K562 (cell line): ENCODE measurements at regions not wholly inside any gene's neighbourhood (a gene's known extent, or its start where the extent isn't known, plus 50 kb on each side); places are given as distances from the start of the nearest gene placed in this dataset.

Experiments
- ATAC-seq: fragments of 200-7000 bp; cut with Tn5 transposase; 3 replicates; pipeline ENCODE4 v1.9.1; 2020; ENCODE audit warnings: moderate library complexity
- BruUV-seq: library from RNA; stranded (reverse); fragments of 400-500 nt; replicated peaks from 2 replicates; lab custom pipeline; 2021; lab: Mats Ljungman, UMichigan
- CTCF ChIA-PET: fragments of 300-600 bp; formaldehyde crosslinking; extraction: SDS; loops from one replicate; lab custom pipeline; 2021; ENCODE audit warnings: low intra/inter-chr PET ratio; lab: Yijun Ruan, JAX
- POLR2A ChIA-PET: fragments of 300-600, 350-650 bp; sonication (Branson Sonifier 250); formaldehyde crosslinking; extraction: SDS; loops from one replicate; lab custom pipeline; 2021; ENCODE audit warnings: antibody characterized with exemption, inconsistent platforms; lab: Yijun Ruan, JAX
- DNase-seq, 4 experiments: peaks; one replicate each; pipeline versions ENCODE4 v3.0.0 to v3.0.0-alpha.2; 2011 to 2018; ENCODE audit warnings: low spot score in 3 of 4, mixed read lengths in 3 of 4; ENCODE audit errors: extremely low read depth in 1 of 4
- FAIRE-seq: peaks from 2 replicates; lab custom pipeline; 2011; peaks lifted over from hg19 to GRCh38; lab: Jason Lieb, UNC
- H2AFZ ChIP-seq: 2 replicates; pipeline ENCODE4 v1.6.0; 2011; ENCODE audit warnings: low read depth, low read length, control low read depth, inconsistent platforms
- H3K27ac ChIP-seq: fragments of 200-600 bp; 3 replicates; pipeline ENCODE4 v1.8.0; 2011; ENCODE audit warnings: low read depth, mild to moderate bottlenecking, control low read depth, inconsistent platforms, low read length, moderate library complexity, mixed read lengths; ENCODE audit errors: extremely low read depth
- H3K27me3 ChIP-seq, 2 experiments: fragments of 300-600 bp in 1 of 2; 2 replicates in 1 of 2; 3 replicates in 1 of 2; pipeline versions ENCODE4 v1.6.0 to v1.8.0; 2011; ENCODE audit warnings: inconsistent platforms in 2 of 2, low read length in 2 of 2, mild to moderate bottlenecking in 1 of 2, mixed read lengths in 1 of 2, moderate library complexity in 1 of 2; ENCODE audit not compliant: control insufficient read depth in 2 of 2, insufficient read depth in 2 of 2
- H3K36me3 ChIP-seq: fragments of 300-600 bp; 3 replicates; pipeline ENCODE4 v1.8.0; 2011; ENCODE audit warnings: mild to moderate bottlenecking, low read length, inconsistent platforms; ENCODE audit not compliant: control insufficient read depth, insufficient read depth
- H3K4me1 ChIP-seq, 2 experiments: fragments of 200-600 bp in 1 of 2; replicated peaks in 1 of 2; 2 replicates in 1 of 2; 3 replicates in 1 of 2; pipeline versions ENCODE4 v1.5.1 to v1.8.0; 2011; ENCODE audit warnings: inconsistent platforms in 2 of 2, low read length in 2 of 2, mild to moderate bottlenecking in 1 of 2, mixed read lengths in 1 of 2, moderate library complexity in 1 of 2; ENCODE audit not compliant: control insufficient read depth in 2 of 2, insufficient read depth in 2 of 2
- H3K4me2 ChIP-seq: 2 replicates; pipeline ENCODE4 v1.6.1; 2011; ENCODE audit warnings: low read length, control low read depth, inconsistent platforms, mixed read lengths; ENCODE audit not compliant: insufficient read depth
- H3K4me3 ChIP-seq: fragments of 200-600 bp; sonication (generic), shearing (Covaris generic); 2 replicates; pipeline ENCODE4 v1.5.1; 2016; ENCODE audit warnings: control low read depth, inconsistent platforms
- H3K79me2 ChIP-seq: fragments of 200-600 bp; 3 replicates; pipeline ENCODE4 v1.8.0; 2011; ENCODE audit warnings: low read length, inconsistent platforms; ENCODE audit not compliant: control insufficient read depth, insufficient read depth
- H3K9ac ChIP-seq, 2 experiments: 2 replicates each; pipeline versions ENCODE4 v1.6.0 to v1.6.1; 2011; ENCODE audit warnings: low read depth in 2 of 2, low read length in 2 of 2, control low read depth in 1 of 2, inconsistent platforms in 1 of 2, mild to moderate bottlenecking in 1 of 2, mixed read lengths in 1 of 2; ENCODE audit not compliant: insufficient read depth in 1 of 2
- H3K9me1 ChIP-seq: one replicate; pipeline ENCODE4 v1.6.0; 2011; ENCODE audit warnings: inconsistent platforms, mild to moderate bottlenecking, low read length, moderate library complexity; ENCODE audit not compliant: control insufficient read depth, insufficient read depth
- H3K9me3 ChIP-seq: replicated peaks from 2 replicates; pipeline ENCODE4 v1.5.1; 2011; ENCODE audit warnings: low read depth, low read length, inconsistent platforms; ENCODE audit not compliant: control insufficient read depth, insufficient read depth
- H4K20me1 ChIP-seq: replicated peaks from 2 replicates; pipeline ENCODE4 v1.6.1; 2011; ENCODE audit warnings: low read length, inconsistent platforms, mixed read lengths; ENCODE audit not compliant: control insufficient read depth, insufficient read depth
- E2F1 ChIP-seq: sonication (generic); formaldehyde crosslinking; IDR thresholded peaks from 2 replicates; pipeline ENCODE4 v1.8.1; 2023; ENCODE audit warnings: mild to moderate bottlenecking, missing genetic modification reagents, moderate library complexity
- GTF2A2 ChIP-seq: IDR thresholded peaks from 2 replicates; pipeline ENCODE4 v1.6.1; 2016; ENCODE audit warnings: mild to moderate bottlenecking, missing genetic modification characterization, missing compliant biosample characterization
- MBD1 ChIP-seq: fragments of 250-450 bp; sonication (Bioruptor Pico); IDR thresholded peaks from 2 replicates; pipeline ENCODE4 v1.8.0; 2022; ENCODE audit warnings: inconsistent platforms
- MEF2D ChIP-seq: conservative IDR thresholded peaks from 2 replicates; pipeline ENCODE4 v1.6.1; 2016; ENCODE audit warnings: low read depth, missing genetic modification characterization, missing compliant biosample characterization
- PHF20 ChIP-seq: fragments of 450-650 bp; IDR thresholded peaks from 2 replicates; pipeline ENCODE4 v1.6.1; 2018; ENCODE audit not compliant: partially characterized antibody
- PYGO2 ChIP-seq: fragments of 450-650 bp; IDR thresholded peaks from 2 replicates; pipeline ENCODE4 v1.6.1; 2016; ENCODE audit warnings: mild to moderate bottlenecking, missing genetic modification characterization, moderate library complexity, missing compliant biosample characterization
- SRSF3 ChIP-seq: fragments of 200-400 bp; formaldehyde crosslinking; IDR thresholded peaks from 2 replicates; pipeline ENCODE4 v1.6.1; 2016; ENCODE audit warnings: mild to moderate bottlenecking, low read length, moderate library complexity; ENCODE audit not compliant: insufficient read depth
- ZBTB11 ChIP-seq, 3 experiments: fragments of 200-800 bp in 1 of 3; fragments of 250-450 bp in 1 of 3; fragments of 450-650 bp in 1 of 3; sonication (Bioruptor Pico) in 1 of 3; sonication (Bioruptor generic) in 1 of 3; formaldehyde crosslinking in 1 of 3; IDR thresholded peaks; 2 replicates each; pipeline versions ENCODE4 v1.6.1 to v1.8.0; 2016 to 2022; ENCODE audit warnings: mild to moderate bottlenecking in 2 of 3, missing genetic modification characterization in 2 of 3, missing compliant biosample characterization in 1 of 3, moderate library complexity in 1 of 3
- ZNF41 ChIP-seq: fragments of 250-450 bp; sonication (Bioruptor Pico); conservative IDR thresholded peaks from 2 replicates; pipeline ENCODE4 v1.4.0; 2020; ENCODE audit warnings: mild to moderate bottlenecking
- ZNF561 ChIP-seq: fragments of 450-650 bp; formaldehyde crosslinking; conservative IDR thresholded peaks from 2 replicates; pipeline ENCODE4 v1.4.0; 2020; ENCODE audit warnings: mild to moderate bottlenecking, moderate library complexity
- ZNF830 ChIP-seq: fragments of 250-450 bp; sonication (Bioruptor Pico); IDR thresholded peaks from 2 replicates; pipeline ENCODE4 v1.5.0; 2021; ENCODE audit warnings: mild to moderate bottlenecking
- WGBS: fragments of 100-300 bp; shearing (Covaris generic); methylation state at CpG from one replicate; pipeline ENCODE4 v1.1.6; 2016; ENCODE audit warnings: low coverage, mixed read lengths; ENCODE audit not compliant: insufficient coverage; ENCODE audit errors: missing lambda C conversion rate; 5-methylcytosine and 5-hydroxymethylcytosine counted together
- in situ Hi-C: fragments of 300-500 bp; cut with MboI; formaldehyde crosslinking; loops from 4 replicates; pipeline ENCODE4 v1.15.0; 2018; ENCODE audit warnings: inconsistent platforms, mixed read lengths
- intact Hi-C: fragments of 100-400 bp; cut with micrococcal nuclease; formaldehyde crosslinking; loops from 2 replicates; pipeline ENCODE4 v1.14.2; 2022

- no peak for TF ChIP-seq ZNF830 (CRISPR knock-in tag)
- no peak for TF ChIP-seq PYGO2 (tag)
- no peak for TF ChIP-seq SRSF3
- TF ChIP-seq ZNF41 (CRISPR knock-in tag), result no peak
- TF ChIP-seq PHF20, result no peak
Measured at GRCh38 chr5:6085341-6085860, 292.9 kb downstream of the MED10 start (continued).

GRCh38 chr5:6084836-6085235, 293.5 kb downstream of the MED10 start:
- no peaks in the 10 kb centered on the region for H3K9me1 ChIP-seq
- intact Hi-C loops, result no loop called here
- H3K9ac ChIP-seq, result no peak overlapping the region
- H2AFZ ChIP-seq, result no peak overlapping the region
- FAIRE-seq, result no peak
- in situ Hi-C loops, result no loop called here
- POLR2A ChIA-PET, result no interaction called here
- no TSS peak for BruUV-seq
- H3K4me1 ChIP-seq, result no peaks in the 10 kb centered on the region
- H3K9me3 ChIP-seq, result no peaks in the 10 kb centered on the region
- CTCF ChIA-PET, result no interaction called here
- ATAC-seq, result no peak
- H3K79me2 ChIP-seq, result no peaks in the 10 kb centered on the region
- no peak overlapping the region for H3K4me3 ChIP-seq
- no peak for DNase-seq
- WGBS, result 0% methylated on average over 2 of the region's 2 CpGs
- H4K20me1 ChIP-seq, result no peaks in the 10 kb centered on the region
- H3K27me3 ChIP-seq, result peaks cover 10 to 34% of the 10 kb centered on the region in 2 experiments; a peak in 4 of 5 replicates
- H3K27ac ChIP-seq, result no peak overlapping the region
- no peaks in the 10 kb centered on the region for H3K36me3 ChIP-seq
- no peak overlapping the region for H3K4me2 ChIP-seq
- TF ChIP-seq MEF2D (no peak), GTF2A2 (no peak), ZBTB11 (CRISPR knock-in tag; IDR thresholded peaks at IDR 0.05) (no peak), ZNF561 (CRISPR knock-in tag) (no peak), MBD1 (no peak), E2F1 (CRISPR knock-in tag) (no peak), SRSF3 (no peak)
